HG03060 (cell line): ENCODE measurements at regions not wholly inside any gene's neighbourhood (a gene's known extent, or its start where the extent isn't known, plus 50 kb on each side); places are given as distances from the start of the nearest gene placed in this dataset.

Experiments
- ATAC-seq: cut with Tn5 transposase; IDR thresholded peaks from one replicate; pipeline ENCODE4 v1.9.1; 2021; ENCODE audit warnings: low read depth, moderate number of reproducible peaks; ENCODE audit not compliant: unreplicated experiment

- ATAC-seq = no peak
Observed at GRCh38 chrX:113947548-113947947, 636.3 kb upstream of the HTR2C start.

- ATAC-seq = no peak
Observed at GRCh38 chrX:113935518-113935917, 648.4 kb upstream of the HTR2C start.

GRCh38 chrX:113933931-113934330 lies 650.0 kb upstream of the HTR2C start:
- ATAC-seq = no peak

GRCh38 chrX:113929004-113929403 lies 654.9 kb upstream of the HTR2C start:
- ATAC-seq = no peak

- no peak for ATAC-seq
Observed at GRCh38 chrX:113920661-113921060, 663.2 kb upstream of the HTR2C start.

GRCh38 chrX:113919387-113919786 lies 664.5 kb upstream of the HTR2C start:
- ATAC-seq = no peak

- ATAC-seq = no peak
Observed at GRCh38 chrX:113906168-113906567, 677.7 kb upstream of the HTR2C start.

- no peak for ATAC-seq
Observed at GRCh38 chrX:113892891-113893290, 691.0 kb upstream of the HTR2C start.

GRCh38 chrX:113892401-113892800 lies 691.5 kb upstream of the HTR2C start:
- no peak for ATAC-seq

GRCh38 chrX:113873056-113873455 lies 710.8 kb upstream of the HTR2C start:
- no peak for ATAC-seq

GRCh38 chrX:113868711-113869110 lies 715.2 kb upstream of the HTR2C start:
- no peak for ATAC-seq

- ATAC-seq = no peak
Observed at GRCh38 chrX:113868177-113868576, 715.7 kb upstream of the HTR2C start.

GRCh38 chrX:113849408-113849807 lies 734.5 kb upstream of the HTR2C start:
- ATAC-seq = no peak

GRCh38 chrX:113833096-113834055 lies 750.5 kb upstream of the HTR2C start:
- ATAC-seq = no peak

- ATAC-seq = no peak
Observed at GRCh38 chrX:113828470-113828869, 755.4 kb upstream of the HTR2C start.

GRCh38 chrX:113818346-113818745 lies 765.5 kb upstream of the HTR2C start:
- ATAC-seq = no peak

GRCh38 chrX:113804819-113805218 lies 779.1 kb upstream of the HTR2C start:
- ATAC-seq = no peak

- ATAC-seq = no peak
Observed at GRCh38 chrX:113804291-113804690, 779.6 kb upstream of the HTR2C start.

GRCh38 chrX:113802837-113803236 lies 781.0 kb upstream of the HTR2C start:
- no peak for ATAC-seq

GRCh38 chrX:113800955-113801354 lies 782.9 kb upstream of the HTR2C start:
- ATAC-seq = no peak

GRCh38 chrX:113793563-113793962 lies 790.3 kb upstream of the HTR2C start:
- no peak for ATAC-seq

GRCh38 chrX:113790987-113791386 lies 792.9 kb upstream of the HTR2C start:
- no peak for ATAC-seq
